PC-3 (cell line): ENCODE measurements at regions not wholly inside any gene's neighbourhood (a gene's known extent, or its start where the extent isn't known, plus 50 kb on each side); places are given as distances from the start of the nearest gene placed in this dataset.

Source experiments
- ATAC-seq: fragments of 200-7000 bp; cut with Tn5 transposase; 2 replicates; pipeline ENCODE4 v1.9.1; 2020; ENCODE audit warnings: mild to moderate bottlenecking, moderate library complexity
- BruUV-seq: library from RNA; stranded (reverse); fragments of 400-500 nt; replicated peaks from 2 replicates; lab custom pipeline; 2021; lab: Mats Ljungman, UMichigan
- CTCF ChIA-PET: fragments of 300-600 bp; sonication (Branson Sonifier 250); formaldehyde crosslinking; loops from one replicate; lab custom pipeline; 2022; ENCODE audit warnings: antibody characterized with exemption; lab: Charles Lee
- POLR2A ChIA-PET: fragments of 300-600 bp; sonication (Branson Sonifier 250); formaldehyde crosslinking; loops from one replicate; lab custom pipeline; 2022; ENCODE audit warnings: antibody characterized with exemption; ENCODE audit not compliant: unreplicated experiment; lab: Charles Lee
- DNase-seq: peaks from one replicate; pipeline ENCODE4 v3.0.0-alpha.2; 2015
- H2AFZ ChIP-seq: fragments of 300-600 bp; sonication (generic); 2 replicates; pipeline ENCODE4 v1.6.0; 2016; ENCODE audit warnings: antibody characterized with exemption, low read length
- H3F3A ChIP-seq: fragments of 300-600 bp; sonication (generic); one replicate; pipeline ENCODE4 v1.6.0; 2017; ENCODE audit warnings: antibody characterized with exemption, low read length, control low read depth, mild to moderate bottlenecking; ENCODE audit not compliant: unreplicated experiment
- H3K27ac ChIP-seq: fragments of 300-600 bp; sonication (generic); 2 replicates; pipeline ENCODE4 v1.5.1; 2016; ENCODE audit warnings: mild to moderate bottlenecking, low read length
- H3K27me3 ChIP-seq: fragments of 300-600 bp; sonication (generic); 2 replicates; pipeline ENCODE4 v1.6.1; 2016; ENCODE audit warnings: low read length, mixed read lengths
- H3K36me3 ChIP-seq: fragments of 300-600 bp; sonication (generic); 2 replicates; pipeline ENCODE4 v1.6.1; 2016; ENCODE audit warnings: low read depth, mixed run types, low read length, mixed read lengths
- H3K4me1 ChIP-seq: fragments of 300-600 bp; sonication (generic); 2 replicates; pipeline ENCODE4 v1.5.1; 2016; ENCODE audit warnings: low read length; ENCODE audit not compliant: insufficient read depth
- H3K4me2 ChIP-seq: fragments of 300-600 bp; sonication (generic); 2 replicates; pipeline ENCODE4 v1.6.0; 2016; ENCODE audit warnings: low read length
- H3K4me3 ChIP-seq: fragments of 300-600 bp; sonication (generic); 2 replicates; pipeline ENCODE4 v1.5.1; 2016; ENCODE audit warnings: mild to moderate bottlenecking, low read length, mixed read lengths
- H3K79me2 ChIP-seq: fragments of 300-600 bp; sonication (generic); 2 replicates; pipeline ENCODE4 v1.6.1; 2017; ENCODE audit warnings: low read length, mixed read lengths
- H3K9ac ChIP-seq: fragments of 300-600 bp; sonication (generic); 2 replicates; pipeline ENCODE4 v1.6.0; 2016; ENCODE audit warnings: mild to moderate bottlenecking, low read length
- H3K9me2 ChIP-seq: fragments of 300-600 bp; sonication (generic); replicated peaks from 2 replicates; pipeline ENCODE4 v1.6.1; 2016; ENCODE audit warnings: mixed run types, low read length, mixed read lengths
- H3K9me3 ChIP-seq: fragments of 300-600 bp; sonication (generic); 2 replicates; pipeline ENCODE4 v1.6.1; 2016; ENCODE audit warnings: low read length, mixed read lengths
- H4K20me1 ChIP-seq: fragments of 300-600 bp; sonication (generic); 2 replicates; pipeline ENCODE4 v1.6.1; 2016; ENCODE audit warnings: low read length, mixed read lengths
- EZH2 ChIP-seq: fragments of 300-600 bp; sonication (generic); IDR thresholded peaks from one replicate; pipeline ENCODE4 v1.6.1; 2017; ENCODE audit warnings: antibody characterized with exemption, mild to moderate bottlenecking, low read length; ENCODE audit not compliant: unreplicated experiment
- EZH2phosphoT487 ChIP-seq: fragments of 300-600 bp; sonication (generic); IDR thresholded peaks from 2 replicates; pipeline ENCODE4 v1.6.1; 2018; ENCODE audit warnings: mild to moderate bottlenecking, antibody characterized with exemption, low read length, borderline replicate concordance
- intact Hi-C: fragments of 100-400 bp; cut with micrococcal nuclease; formaldehyde crosslinking; loops from 2 replicates; pipeline ENCODE4 v1.9.0; 2023
- TF ChIP-seq, protein P1 (sequence below): fragments of 300-600 bp; sonication (generic); conservative IDR thresholded peaks from 2 replicates; pipeline ENCODE4 v1.5.1; 2017; ENCODE audit warnings: antibody characterized with exemption, low read depth, mild to moderate bottlenecking, low read length

DNA sequence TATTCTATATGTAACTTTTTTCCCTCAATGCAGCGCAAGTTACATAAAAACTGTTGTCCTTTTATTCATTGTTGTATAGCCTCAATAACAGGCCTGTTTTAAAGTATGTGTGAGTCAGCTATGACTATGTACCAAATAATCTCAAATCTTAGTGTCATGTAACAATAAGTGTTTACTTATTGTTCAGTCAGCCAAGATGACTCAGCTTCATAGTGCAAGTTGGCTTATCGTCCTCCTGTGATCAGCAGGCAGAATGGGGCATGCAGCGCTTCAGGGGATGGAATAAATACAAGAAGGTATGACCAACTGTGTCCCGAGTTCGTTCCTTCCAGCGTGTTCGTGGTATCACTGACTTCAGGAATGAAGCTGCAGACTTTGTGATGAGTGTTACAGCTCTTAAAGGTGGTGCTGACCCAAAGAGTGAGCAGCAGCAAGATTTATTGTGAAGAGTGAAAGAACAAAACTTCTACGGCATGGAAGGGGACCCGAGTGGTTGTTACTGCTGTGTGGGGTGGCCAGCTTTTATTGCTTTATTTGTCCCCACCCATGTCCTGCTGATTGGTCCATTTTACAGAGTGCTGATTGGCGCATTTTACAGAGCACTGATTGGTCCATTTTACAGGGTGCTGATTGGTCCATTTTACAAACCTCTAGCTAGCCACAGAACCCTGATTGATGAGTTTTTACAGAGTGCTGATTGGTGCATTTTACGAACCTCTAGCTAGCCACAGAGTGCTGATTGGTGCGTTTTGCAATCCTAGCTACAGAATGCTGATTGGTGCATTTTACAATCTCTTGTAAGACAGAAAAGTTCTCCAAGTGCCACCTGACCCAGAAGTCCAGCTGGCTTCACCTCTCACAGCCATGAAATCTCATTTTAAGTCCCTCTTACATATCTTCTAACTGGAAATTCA is 1016.0 kb downstream of the MCTP2 start:
- TF ChIP-seq, protein P1, sequence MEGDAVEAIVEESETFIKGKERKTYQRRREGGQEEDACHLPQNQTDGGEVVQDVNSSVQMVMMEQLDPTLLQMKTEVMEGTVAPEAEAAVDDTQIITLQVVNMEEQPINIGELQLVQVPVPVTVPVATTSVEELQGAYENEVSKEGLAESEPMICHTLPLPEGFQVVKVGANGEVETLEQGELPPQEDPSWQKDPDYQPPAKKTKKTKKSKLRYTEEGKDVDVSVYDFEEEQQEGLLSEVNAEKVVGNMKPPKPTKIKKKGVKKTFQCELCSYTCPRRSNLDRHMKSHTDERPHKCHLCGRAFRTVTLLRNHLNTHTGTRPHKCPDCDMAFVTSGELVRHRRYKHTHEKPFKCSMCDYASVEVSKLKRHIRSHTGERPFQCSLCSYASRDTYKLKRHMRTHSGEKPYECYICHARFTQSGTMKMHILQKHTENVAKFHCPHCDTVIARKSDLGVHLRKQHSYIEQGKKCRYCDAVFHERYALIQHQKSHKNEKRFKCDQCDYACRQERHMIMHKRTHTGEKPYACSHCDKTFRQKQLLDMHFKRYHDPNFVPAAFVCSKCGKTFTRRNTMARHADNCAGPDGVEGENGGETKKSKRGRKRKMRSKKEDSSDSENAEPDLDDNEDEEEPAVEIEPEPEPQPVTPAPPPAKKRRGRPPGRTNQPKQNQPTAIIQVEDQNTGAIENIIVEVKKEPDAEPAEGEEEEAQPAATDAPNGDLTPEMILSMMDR, result no peak
- TF ChIP-seq EZH2phosphoT487, result no peak
- TF ChIP-seq EZH2, result no peak
- no peaks in the 10 kb centered on the region for H3K27me3 ChIP-seq
- no peaks in the 10 kb centered on the region for H3K79me2 ChIP-seq
- ChIA-PET POLR2A (interaction anchor here (0.6 kb wide), 1 partner anchor 116 kb away, joined by 4 read pairs; no protein-coding TSS in a partner anchor), CTCF (no interaction called here)
- H3K4me2 ChIP-seq, result peak overlapping the region; percentile 32
- peak overlapping the region; percentile 12; the same call in 1 of the 2 replicates for H3K4me3 ChIP-seq
- H3K9me3 ChIP-seq, result no peaks in the 10 kb centered on the region
- peaks cover 18% of the 10 kb centered on the region for H3K4me1 ChIP-seq
- peak overlapping the region; percentile 74 for H3K27ac ChIP-seq
- BruUV-seq, result no TSS peak
- intact Hi-C loops, result loop anchor here (5.0 kb wide), 1 partner anchor 985 kb away; no protein-coding TSS in a partner anchor
- no peaks in the 10 kb centered on the region for H3F3A ChIP-seq
- H4K20me1 ChIP-seq, result no peaks in the 10 kb centered on the region
- H3K9ac ChIP-seq, result no peak overlapping the region
- DNase-seq, result peak; percentile 97
- no peak overlapping the region for H2AFZ ChIP-seq
- no peaks in the 10 kb centered on the region for H3K36me3 ChIP-seq
- peak; percentile 99 for ATAC-seq
- H3K9me2 ChIP-seq, result no peaks in the 10 kb centered on the region

DNA sequence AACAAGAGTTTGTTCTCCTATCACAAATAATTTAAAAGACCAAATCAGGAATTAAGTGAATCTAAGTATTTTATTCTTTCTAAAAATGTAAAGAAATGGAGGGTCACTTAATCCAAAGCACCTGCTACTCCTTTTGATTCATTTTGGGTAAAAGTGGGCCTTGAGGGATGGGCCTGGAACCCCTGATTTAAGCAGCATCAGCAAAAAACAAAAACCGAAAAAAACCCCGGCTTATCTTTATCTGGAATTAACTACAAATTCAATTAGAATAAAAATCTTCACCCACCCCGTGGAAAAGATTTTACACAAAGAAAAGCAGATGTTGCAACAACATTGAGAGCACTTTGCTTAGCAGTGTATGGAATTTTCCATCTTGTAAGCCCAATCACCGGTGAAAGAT is 1018.2 kb downstream of the MCTP2 start:
- intact Hi-C loops, result loop anchor here (5.0 kb wide), 1 partner anchor 983 kb away; no protein-coding TSS in a partner anchor
- no peak overlapping the region for H3K9ac ChIP-seq
- BruUV-seq, result no TSS peak
- H3K9me2 ChIP-seq, result no peaks in the 10 kb centered on the region
- no peaks in the 10 kb centered on the region for H4K20me1 ChIP-seq
- H3K36me3 ChIP-seq, result no peaks in the 10 kb centered on the region
- no peak for ATAC-seq
- H3K4me1 ChIP-seq, result peaks cover 25% of the 10 kb centered on the region
- H2AFZ ChIP-seq, result no peak overlapping the region
- no peaks in the 10 kb centered on the region for H3F3A ChIP-seq
- no peak for DNase-seq
- H3K27me3 ChIP-seq, result no peaks in the 10 kb centered on the region
- H3K27ac ChIP-seq, result no peak overlapping the region
- H3K4me2 ChIP-seq, result no peak overlapping the region
- CTCF ChIA-PET, result no interaction called here
- H3K4me3 ChIP-seq, result no peak overlapping the region
- no peaks in the 10 kb centered on the region for H3K9me3 ChIP-seq
- TF ChIP-seq EZH2 (no peak), EZH2phosphoT487 (no peak)
- TF ChIP-seq, protein P1, result no peak
- H3K79me2 ChIP-seq, result no peaks in the 10 kb centered on the region
- POLR2A ChIA-PET, result no interaction called here

DNA sequence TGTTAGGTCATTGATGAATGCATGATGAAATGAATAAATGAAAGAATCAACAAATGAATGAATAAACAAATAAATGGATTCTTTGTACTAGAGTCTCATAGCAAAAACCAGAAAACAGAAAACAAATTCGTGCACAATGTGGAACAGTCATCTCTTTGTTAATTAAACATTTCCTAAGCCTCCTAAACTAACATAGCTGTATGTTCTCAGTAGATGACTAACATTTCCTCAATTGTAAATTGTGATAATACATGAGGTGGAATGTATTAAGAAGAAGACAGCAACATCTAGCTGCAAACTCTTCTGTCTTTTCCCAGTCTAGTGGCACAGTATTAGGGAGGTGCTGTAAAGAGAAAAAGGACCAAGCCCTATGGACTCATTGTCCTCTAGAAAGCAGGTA is 1021.0 kb downstream of the MCTP2 start:
- TF ChIP-seq EZH2, result no peak
- TF ChIP-seq EZH2phosphoT487, result no peak
- TF ChIP-seq, protein P1, result no peak
- H3K4me3 ChIP-seq, result no peak overlapping the region
- no peaks in the 10 kb centered on the region for H3K79me2 ChIP-seq
- H3K4me1 ChIP-seq, result peaks cover 16% of the 10 kb centered on the region
- no peaks in the 10 kb centered on the region for H3K36me3 ChIP-seq
- no peaks in the 10 kb centered on the region for H3K27me3 ChIP-seq
- ChIA-PET POLR2A (no interaction called here), CTCF (no interaction called here)
- intact Hi-C loops, result loop anchor here (2.0 to 10.0 kb wide), 2 partner anchors 76 to 772 kb away; no protein-coding TSS in a partner anchor
- DNase-seq, result peak; percentile 38
- peak overlapping the region; percentile 47 for H3K27ac ChIP-seq
- H3F3A ChIP-seq, result no peaks in the 10 kb centered on the region
- no peak overlapping the region for H2AFZ ChIP-seq
- H3K9ac ChIP-seq, result no peak overlapping the region
- H3K4me2 ChIP-seq, result no peak overlapping the region
- no peaks in the 10 kb centered on the region for H3K9me2 ChIP-seq
- BruUV-seq, result no TSS peak
- no peaks in the 10 kb centered on the region for H4K20me1 ChIP-seq
- H3K9me3 ChIP-seq, result no peaks in the 10 kb centered on the region
- ATAC-seq, result peak; percentile 85
